OCI-M1 (cell line): ENCODE measurements at regions not wholly inside any gene's neighbourhood (a gene's known extent, or its start where the extent isn't known, plus 50 kb on each side); places are given as distances from the start of the nearest gene placed in this dataset.
"Not testable (repeated sequence)": the region's sequence is repeated elsewhere in the genome, so short reads cannot be mapped to it uniquely, and the experiment has no call there.

Source experiments
- DNase-seq: peaks from one replicate; lab custom pipeline; 2025; lab: John Stamatoyannopoulos, UW

GRCh38 chr9:65566018-65566417 lies 109.7 kb upstream of the ZNG1E start:
- not testable (repeated sequence) for DNase-seq

DNA sequence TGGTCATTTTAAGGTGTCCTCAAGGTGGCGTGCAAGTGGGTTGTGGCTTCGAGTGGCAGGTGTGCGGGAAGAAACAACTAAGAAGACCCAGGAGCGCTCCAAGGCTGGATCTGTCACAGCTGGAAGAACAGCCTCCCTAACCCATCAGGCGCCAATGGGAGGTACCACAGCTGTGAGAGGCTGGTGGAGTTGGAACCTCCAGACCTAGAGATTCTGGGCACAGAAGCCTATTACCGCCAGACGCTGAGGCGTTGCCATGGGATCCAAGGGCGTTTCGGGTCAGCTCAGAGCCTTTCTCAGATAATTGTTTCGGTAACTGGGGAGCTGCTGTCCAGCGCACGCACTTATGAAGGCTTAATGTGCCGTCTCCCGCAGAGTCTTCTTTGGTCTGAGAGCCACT lies 156.7 kb upstream of the ZNG1E start:
- not testable (repeated sequence) for DNase-seq

DNA sequence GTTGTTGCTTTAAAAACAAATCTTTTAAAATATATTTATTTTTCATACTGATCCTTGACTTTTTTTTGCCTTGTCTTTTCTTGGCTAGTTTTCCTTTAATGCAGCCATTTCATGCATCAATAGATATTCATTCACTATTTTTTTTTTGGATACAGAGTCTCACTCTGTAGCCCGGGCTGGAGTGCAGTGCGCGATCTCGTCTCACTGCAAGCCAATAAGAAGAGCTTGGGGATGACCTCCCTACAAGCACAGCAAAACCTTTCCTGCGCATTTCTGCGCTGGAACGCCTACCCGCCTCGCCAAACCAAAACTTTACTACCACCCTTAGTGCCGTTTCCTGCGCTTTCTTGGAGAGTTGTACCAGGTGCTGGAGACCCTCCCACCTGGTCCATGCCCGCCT lies 161.3 kb upstream of the ZNG1E start:
- not testable (repeated sequence) for DNase-seq

DNA sequence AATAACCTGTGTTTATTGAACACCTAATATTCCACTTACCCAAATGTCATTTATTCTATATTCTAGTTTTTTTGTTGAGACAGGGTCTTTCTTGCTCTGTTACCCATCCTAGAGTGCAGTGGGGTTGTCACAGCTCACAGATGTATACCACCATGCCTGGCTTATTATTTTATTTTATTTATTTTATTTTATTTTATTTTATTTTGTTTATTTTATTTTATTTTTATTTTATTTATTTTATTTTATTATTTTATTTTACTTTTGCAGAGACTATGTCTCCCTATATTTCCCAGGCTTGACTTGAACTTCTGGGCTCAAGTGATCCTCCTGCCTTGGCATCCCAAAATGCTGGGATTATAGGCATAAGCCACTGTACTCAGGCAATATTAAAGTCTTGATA lies 167.8 kb upstream of the ZNG1E start:
- not testable (repeated sequence) for DNase-seq

DNA sequence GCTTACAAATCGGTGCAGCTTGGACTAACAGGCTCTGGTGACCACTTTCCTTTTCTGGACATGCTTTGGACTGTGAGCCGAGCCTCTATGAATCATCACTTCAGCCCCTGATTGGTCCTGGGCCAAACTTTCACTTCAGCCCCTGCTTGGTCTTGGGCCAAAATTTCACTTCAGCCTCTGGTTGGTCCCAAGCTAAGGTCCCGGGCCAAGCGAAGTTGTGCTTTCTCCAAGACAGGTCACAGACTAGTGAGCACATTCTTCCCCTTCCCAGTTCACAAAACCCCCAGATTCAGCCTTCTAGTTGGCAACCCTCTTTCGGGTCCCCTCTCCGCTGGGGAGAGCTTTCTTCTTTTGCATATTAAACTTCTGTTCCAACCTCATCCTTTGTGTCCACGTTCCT lies 171.0 kb upstream of the ZNG1E start:
- peak; percentile 34 for DNase-seq

DNA sequence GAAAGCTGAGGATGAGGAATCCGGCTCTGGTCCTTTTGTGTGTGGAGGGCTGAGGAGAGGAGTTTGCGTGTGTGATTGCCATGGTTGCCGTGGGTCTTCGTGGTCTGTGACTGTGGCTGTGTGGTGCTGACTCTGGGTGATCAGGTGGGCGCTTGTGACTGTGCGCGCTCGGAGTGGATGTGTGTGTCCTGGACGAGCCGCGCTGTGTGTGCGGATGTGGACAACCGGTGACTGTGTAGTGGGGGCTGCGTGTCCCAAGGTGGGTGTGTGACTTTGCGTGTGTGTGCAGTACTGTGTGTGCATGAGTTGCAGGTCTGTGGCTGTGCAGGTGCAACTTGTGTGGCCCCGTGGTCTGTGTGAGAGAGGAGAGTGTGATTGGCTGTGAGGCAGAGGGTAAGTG lies 172.0 kb upstream of the ZNG1E start:
- DNase-seq = not testable (repeated sequence)

DNA sequence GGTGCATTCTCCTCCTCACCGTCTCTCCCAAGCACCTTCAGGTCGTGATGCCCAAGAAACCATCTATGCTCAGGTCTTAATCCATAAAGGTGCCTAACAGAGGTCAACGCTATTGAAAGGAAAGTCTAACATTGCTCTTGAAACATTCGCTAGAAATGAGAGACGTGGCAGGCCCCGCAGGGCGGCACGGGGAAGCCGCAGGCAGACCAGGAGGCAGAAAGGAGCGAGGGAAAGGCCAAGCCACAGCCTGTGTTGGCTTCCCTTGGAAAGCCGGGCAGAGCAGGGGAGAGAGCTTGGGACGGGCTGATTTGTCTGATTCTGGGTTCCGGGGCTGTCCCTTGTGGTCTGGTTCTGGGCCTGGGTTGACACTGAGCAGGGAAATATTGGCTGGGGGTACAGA lies 192.8 kb upstream of the ZNG1E start:
- DNase-seq = not testable (repeated sequence)

- DNase-seq = not testable (repeated sequence)
Observed at GRCh38 chr9:65481291-65481690, 194.4 kb upstream of the ZNG1E start.

DNA sequence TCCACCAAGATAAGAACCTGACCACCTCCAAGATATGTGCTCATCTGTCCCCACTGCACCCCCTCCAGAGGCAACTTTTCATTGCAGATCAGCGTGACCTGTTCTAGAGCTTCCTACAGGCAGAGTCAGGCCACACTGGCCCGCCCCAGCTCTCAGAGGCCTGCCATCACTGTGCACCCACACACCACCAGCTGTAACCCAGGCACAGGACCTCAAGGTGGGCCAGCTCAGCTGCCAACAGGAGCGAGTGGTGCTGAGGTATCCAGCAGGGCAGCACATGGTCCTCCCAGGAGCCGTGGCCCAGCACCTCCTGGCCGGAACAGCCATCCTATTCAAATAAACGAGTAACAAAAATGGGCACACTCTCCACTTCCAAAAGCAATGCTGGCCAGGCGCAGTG lies 189.9 kb upstream of the FOXD4L5 start:
- DNase-seq = not testable (repeated sequence)

GRCh38 chr9:65473059-65473822 lies 188.2 kb upstream of the FOXD4L5 start:
- peak; percentile 81 for DNase-seq

- not testable (repeated sequence) for DNase-seq
Observed at GRCh38 chr9:65471106-65471505, 186.1 kb upstream of the FOXD4L5 start.

DNA sequence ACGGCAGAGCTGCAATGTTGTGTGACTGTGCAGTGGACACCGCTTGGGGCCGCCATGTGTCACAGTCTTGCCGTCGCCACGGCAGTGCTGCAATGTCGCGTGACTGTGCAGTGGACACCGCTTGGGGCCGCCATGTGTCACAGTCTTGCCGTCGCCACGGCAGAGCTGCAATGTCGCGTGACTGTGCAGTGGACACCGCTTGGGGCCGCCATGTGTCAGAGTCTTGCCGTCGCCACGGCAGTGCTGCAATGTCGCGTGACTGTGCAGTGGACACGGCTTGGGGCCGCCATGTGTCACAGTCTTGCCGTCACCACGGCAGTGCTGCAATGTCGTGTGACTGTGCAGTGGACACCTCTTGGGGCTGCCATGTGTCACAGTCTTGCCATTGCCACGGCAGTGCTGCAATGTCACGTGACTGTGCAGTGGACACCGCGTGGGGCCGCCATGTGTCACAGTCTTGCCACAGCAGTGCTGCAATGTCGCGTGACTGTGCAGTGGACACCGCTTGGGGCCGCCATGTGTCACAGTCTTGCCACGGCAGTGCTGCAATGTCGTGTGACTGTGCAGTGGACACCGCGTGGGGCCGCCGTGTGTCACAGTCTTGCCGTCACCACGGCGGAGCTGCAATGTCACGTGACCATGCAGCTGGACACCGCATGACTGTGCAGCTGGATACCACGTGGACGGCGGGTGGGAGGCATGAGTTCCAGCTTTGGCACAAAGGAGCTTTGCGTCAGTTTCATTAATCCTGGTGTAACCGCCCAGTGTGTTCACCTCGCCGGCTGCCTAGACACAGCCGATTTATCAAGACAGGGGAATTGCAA lies 182.1 kb upstream of the FOXD4L5 start:
- not testable (repeated sequence) for DNase-seq

- not testable (repeated sequence) for DNase-seq
Observed at GRCh38 chr9:65465246-65465895, 180.4 kb upstream of the FOXD4L5 start.

DNA sequence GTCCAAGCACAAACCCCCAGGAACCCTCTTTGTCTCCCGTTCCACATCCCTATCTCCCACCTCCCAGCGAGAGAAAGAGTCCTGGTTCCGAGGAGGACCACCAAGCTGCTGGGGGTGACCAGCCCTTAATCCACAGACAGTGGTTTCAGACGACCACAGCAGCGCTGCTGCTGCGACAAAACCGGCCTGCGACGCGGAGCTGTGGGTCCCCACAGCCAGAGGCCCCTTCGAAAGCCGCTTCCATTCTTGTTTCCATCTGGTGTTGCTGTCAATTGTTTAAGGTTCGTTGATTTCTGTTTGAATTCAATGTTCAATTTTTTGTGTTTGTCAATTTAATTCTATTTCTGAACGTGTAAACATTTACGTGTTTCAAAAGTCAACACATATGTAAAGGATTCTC lies 177.5 kb upstream of the FOXD4L5 start:
- not testable (repeated sequence) for DNase-seq

DNA sequence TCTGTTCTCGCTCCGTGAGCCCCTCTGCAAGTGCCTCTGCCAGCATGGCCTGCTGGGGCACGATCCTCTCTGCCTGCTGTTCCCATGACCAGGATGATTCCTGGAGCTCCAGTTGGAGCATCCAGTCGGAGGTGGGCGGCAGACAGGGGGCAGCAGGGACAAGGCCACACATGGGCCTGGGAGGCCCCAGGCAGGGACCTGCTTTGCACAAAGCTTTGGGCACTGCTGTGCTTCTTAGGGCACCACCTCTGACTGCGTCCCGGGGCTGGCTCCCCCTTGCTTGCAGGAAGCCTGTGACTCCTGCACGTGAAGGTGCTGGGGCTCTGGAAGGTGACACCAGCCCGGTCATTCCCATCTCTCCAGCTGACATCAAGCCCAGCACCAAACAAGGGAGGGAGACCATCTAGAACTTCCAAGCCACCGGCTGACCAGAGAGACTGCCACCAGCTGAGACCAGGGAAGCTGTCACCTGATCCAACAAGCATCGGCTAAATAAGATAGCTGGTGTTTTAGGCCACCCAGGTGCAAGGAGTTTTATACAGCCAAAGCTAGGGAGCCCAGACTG lies 174.8 kb upstream of the FOXD4L5 start:
- no peak for DNase-seq

DNA sequence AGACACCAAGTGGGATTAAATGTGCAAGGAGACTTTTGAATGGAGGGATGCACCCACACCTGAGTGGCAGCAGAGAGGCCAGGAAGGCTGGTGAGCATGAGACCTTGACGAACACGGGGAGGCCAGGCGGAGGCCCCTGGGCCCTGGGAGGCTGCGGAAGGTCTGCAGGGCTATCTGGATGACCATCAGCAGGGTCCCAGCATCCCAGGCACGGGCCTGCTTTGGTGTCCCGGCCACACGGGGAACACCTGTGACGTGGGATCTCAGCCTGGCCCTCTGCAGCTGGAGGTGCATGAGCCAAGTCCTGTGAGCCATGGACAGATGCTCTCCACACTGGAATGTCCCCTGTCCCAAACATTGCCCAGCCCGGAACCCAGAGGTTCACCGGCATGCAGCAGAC lies 174.0 kb upstream of the FOXD4L5 start:
- no peak for DNase-seq

DNA sequence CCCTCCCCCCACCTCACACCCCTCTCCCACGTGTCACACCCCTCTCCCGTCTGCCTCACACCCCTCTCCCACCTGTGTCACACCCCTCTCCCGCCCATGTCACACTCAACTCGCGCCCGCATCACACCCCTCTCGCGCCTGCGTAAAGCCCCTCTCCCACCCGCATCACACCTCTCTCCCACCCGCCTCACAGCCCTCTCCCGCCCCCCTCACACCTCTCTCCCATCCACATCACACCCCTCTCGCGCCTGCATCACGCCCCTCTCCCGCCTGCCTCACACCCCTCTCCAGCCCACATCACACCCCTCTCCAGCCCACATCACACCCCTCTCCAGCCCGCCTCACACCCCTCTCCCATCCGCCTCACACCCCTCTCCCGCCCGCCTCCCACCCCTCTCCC lies 173.5 kb upstream of the FOXD4L5 start:
- no peak for DNase-seq

DNA sequence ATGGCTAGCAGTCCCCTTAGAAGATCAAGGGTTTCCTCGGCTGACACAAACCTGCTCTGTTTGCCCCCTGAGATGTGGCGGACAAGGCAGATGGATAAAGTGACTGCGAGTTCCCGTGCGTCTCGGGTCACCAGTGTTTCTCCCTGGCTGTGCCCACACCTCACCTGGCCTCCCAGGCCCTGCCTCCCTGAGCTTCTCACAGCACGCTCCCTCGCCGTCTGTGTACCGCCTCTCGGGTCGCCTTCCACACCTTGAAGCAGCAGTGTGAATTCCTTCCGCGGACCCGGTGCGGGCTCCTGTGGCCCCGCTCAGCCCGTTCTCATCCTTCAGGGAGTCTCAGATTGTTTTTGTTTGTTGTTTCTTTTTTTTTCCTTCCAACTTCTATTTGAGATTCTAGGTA lies 172.0 kb upstream of the FOXD4L5 start:
- not testable (repeated sequence) for DNase-seq

- not testable (repeated sequence) for DNase-seq
Observed at GRCh38 chr9:65455751-65456647, 171.0 kb upstream of the FOXD4L5 start.

DNA sequence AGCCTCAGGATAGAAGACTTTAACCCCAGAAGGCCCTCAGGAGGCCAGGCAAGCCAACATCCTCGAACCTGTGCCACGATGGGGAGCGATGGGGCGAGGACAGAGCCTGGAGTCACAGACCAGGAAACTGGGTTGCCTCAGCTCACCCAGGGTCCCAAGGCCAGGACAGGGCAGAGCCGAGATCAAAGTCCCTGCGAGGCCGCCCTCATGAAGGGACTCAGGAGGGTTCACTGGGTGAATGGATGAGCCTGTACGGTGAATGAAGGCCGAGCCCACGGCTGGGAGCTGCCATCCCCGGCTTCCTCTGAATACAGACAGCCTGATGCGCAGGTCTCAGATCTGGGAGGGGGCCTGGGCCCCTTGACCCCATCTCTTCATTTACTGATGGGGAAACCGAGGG lies 170.1 kb upstream of the FOXD4L5 start:
- not testable (repeated sequence) for DNase-seq

- not testable (repeated sequence) for DNase-seq
Observed at GRCh38 chr9:65454666-65455065, 169.7 kb upstream of the FOXD4L5 start.
